K562 (cell line): ENCODE measurements at regions not wholly inside any gene's neighbourhood (a gene's known extent, or its start where the extent isn't known, plus 50 kb on each side); places are given as distances from the start of the nearest gene placed in this dataset.

Source experiments
- ATAC-seq: fragments of 200-7000 bp; cut with Tn5 transposase; 3 replicates; pipeline ENCODE4 v1.9.1; 2020; ENCODE audit warnings: moderate library complexity
- BruUV-seq: library from RNA; stranded (reverse); fragments of 400-500 nt; replicated peaks from 2 replicates; lab custom pipeline; 2021; lab: Mats Ljungman, UMichigan
- CTCF ChIA-PET: fragments of 300-600 bp; formaldehyde crosslinking; extraction: SDS; loops from one replicate; lab custom pipeline; 2021; ENCODE audit warnings: low intra/inter-chr PET ratio; lab: Yijun Ruan, JAX
- POLR2A ChIA-PET: fragments of 300-600, 350-650 bp; sonication (Branson Sonifier 250); formaldehyde crosslinking; extraction: SDS; loops from one replicate; lab custom pipeline; 2021; ENCODE audit warnings: antibody characterized with exemption, inconsistent platforms; lab: Yijun Ruan, JAX
- DNase-seq, 4 experiments: peaks; one replicate each; pipeline versions ENCODE4 v3.0.0 to v3.0.0-alpha.2; 2011 to 2018; ENCODE audit warnings: low spot score in 3 of 4, mixed read lengths in 3 of 4; ENCODE audit errors: extremely low read depth in 1 of 4
- FAIRE-seq: peaks from 2 replicates; lab custom pipeline; 2011; peaks lifted over from hg19 to GRCh38; lab: Jason Lieb, UNC
- H2AFZ ChIP-seq: 2 replicates; pipeline ENCODE4 v1.6.0; 2011; ENCODE audit warnings: low read depth, low read length, control low read depth, inconsistent platforms
- H3K27ac ChIP-seq: fragments of 200-600 bp; 3 replicates; pipeline ENCODE4 v1.8.0; 2011; ENCODE audit warnings: low read depth, mild to moderate bottlenecking, control low read depth, inconsistent platforms, low read length, moderate library complexity, mixed read lengths; ENCODE audit errors: extremely low read depth
- H3K27me3 ChIP-seq, 2 experiments: fragments of 300-600 bp in 1 of 2; 2 replicates in 1 of 2; 3 replicates in 1 of 2; pipeline versions ENCODE4 v1.6.0 to v1.8.0; 2011; ENCODE audit warnings: inconsistent platforms in 2 of 2, low read length in 2 of 2, mild to moderate bottlenecking in 1 of 2, mixed read lengths in 1 of 2, moderate library complexity in 1 of 2; ENCODE audit not compliant: control insufficient read depth in 2 of 2, insufficient read depth in 2 of 2
- H3K36me3 ChIP-seq: fragments of 300-600 bp; 3 replicates; pipeline ENCODE4 v1.8.0; 2011; ENCODE audit warnings: mild to moderate bottlenecking, low read length, inconsistent platforms; ENCODE audit not compliant: control insufficient read depth, insufficient read depth
- H3K4me1 ChIP-seq, 2 experiments: fragments of 200-600 bp in 1 of 2; replicated peaks in 1 of 2; 2 replicates in 1 of 2; 3 replicates in 1 of 2; pipeline versions ENCODE4 v1.5.1 to v1.8.0; 2011; ENCODE audit warnings: inconsistent platforms in 2 of 2, low read length in 2 of 2, mild to moderate bottlenecking in 1 of 2, mixed read lengths in 1 of 2, moderate library complexity in 1 of 2; ENCODE audit not compliant: control insufficient read depth in 2 of 2, insufficient read depth in 2 of 2
- H3K4me2 ChIP-seq: 2 replicates; pipeline ENCODE4 v1.6.1; 2011; ENCODE audit warnings: low read length, control low read depth, inconsistent platforms, mixed read lengths; ENCODE audit not compliant: insufficient read depth
- H3K4me3 ChIP-seq: fragments of 200-600 bp; sonication (generic), shearing (Covaris generic); 2 replicates; pipeline ENCODE4 v1.5.1; 2016; ENCODE audit warnings: control low read depth, inconsistent platforms
- H3K79me2 ChIP-seq: fragments of 200-600 bp; 3 replicates; pipeline ENCODE4 v1.8.0; 2011; ENCODE audit warnings: low read length, inconsistent platforms; ENCODE audit not compliant: control insufficient read depth, insufficient read depth
- H3K9ac ChIP-seq, 2 experiments: 2 replicates each; pipeline versions ENCODE4 v1.6.0 to v1.6.1; 2011; ENCODE audit warnings: low read depth in 2 of 2, low read length in 2 of 2, control low read depth in 1 of 2, inconsistent platforms in 1 of 2, mild to moderate bottlenecking in 1 of 2, mixed read lengths in 1 of 2; ENCODE audit not compliant: insufficient read depth in 1 of 2
- H3K9me1 ChIP-seq: one replicate; pipeline ENCODE4 v1.6.0; 2011; ENCODE audit warnings: inconsistent platforms, mild to moderate bottlenecking, low read length, moderate library complexity; ENCODE audit not compliant: control insufficient read depth, insufficient read depth
- H3K9me3 ChIP-seq: replicated peaks from 2 replicates; pipeline ENCODE4 v1.5.1; 2011; ENCODE audit warnings: low read depth, low read length, inconsistent platforms; ENCODE audit not compliant: control insufficient read depth, insufficient read depth
- H4K20me1 ChIP-seq: replicated peaks from 2 replicates; pipeline ENCODE4 v1.6.1; 2011; ENCODE audit warnings: low read length, inconsistent platforms, mixed read lengths; ENCODE audit not compliant: control insufficient read depth, insufficient read depth
- GTF2A2 ChIP-seq: IDR thresholded peaks from 2 replicates; pipeline ENCODE4 v1.6.1; 2016; ENCODE audit warnings: mild to moderate bottlenecking, missing genetic modification characterization, missing compliant biosample characterization
- MAFG ChIP-seq: fragments of 450-650 bp; conservative IDR thresholded peaks from 2 replicates; pipeline ENCODE4 v1.6.1; 2016; ENCODE audit warnings: missing genetic modification characterization, missing compliant biosample characterization
- MYBL2 ChIP-seq, 2 experiments: fragments of 450-650 bp in 1 of 2; sonication (generic) in 1 of 2; formaldehyde crosslinking in 1 of 2; IDR thresholded peaks; 2 replicates each; pipeline versions ENCODE4 v1.6.1 to v1.8.1; 2017 to 2022; ENCODE audit warnings: borderline replicate concordance in 1 of 2, inconsistent platforms in 1 of 2, low read depth in 1 of 2, mild to moderate bottlenecking in 1 of 2, missing genetic modification reagents in 1 of 2, moderate library complexity in 1 of 2
- PRPF4 ChIP-seq: fragments of 200-400 bp; formaldehyde crosslinking; IDR thresholded peaks from one replicate; pipeline ENCODE4 v1.6.1; 2017; ENCODE audit warnings: low read length, low read depth, mild to moderate bottlenecking; ENCODE audit not compliant: insufficient read depth, poor library complexity, severe bottlenecking
- PTTG1 ChIP-seq: fragments of 450-650 bp; IDR thresholded peaks from 2 replicates; pipeline ENCODE4 v1.6.1; 2016; ENCODE audit warnings: low read depth, mild to moderate bottlenecking, missing genetic modification characterization, missing compliant biosample characterization
- TCFL5 ChIP-seq: fragments of 250-450 bp; sonication (Bioruptor Pico); conservative IDR thresholded peaks from 2 replicates; pipeline ENCODE4 v1.6.1; 2021; ENCODE audit warnings: mild to moderate bottlenecking, moderate library complexity, matching md5 sums
- XRCC4 ChIP-seq: IDR thresholded peaks from one replicate; pipeline ENCODE4 v1.6.1; 2011; ENCODE audit not compliant: insufficient read depth, insufficient read length; ENCODE audit errors: extremely low read depth
- ZBTB17 ChIP-seq: fragments of 450-650 bp; formaldehyde crosslinking; IDR thresholded peaks from 2 replicates; pipeline ENCODE4 v1.4.0; 2020; ENCODE audit warnings: mild to moderate bottlenecking
- ZNF274 ChIP-seq: IDR thresholded peaks from 2 replicates; pipeline ENCODE4 v1.6.1; 2011; ENCODE audit warnings: low read depth, mild to moderate bottlenecking, low read length, moderate library complexity, borderline replicate concordance
- WGBS: fragments of 100-300 bp; shearing (Covaris generic); methylation state at CpG from one replicate; pipeline ENCODE4 v1.1.6; 2016; ENCODE audit warnings: low coverage, mixed read lengths; ENCODE audit not compliant: insufficient coverage; ENCODE audit errors: missing lambda C conversion rate; 5-methylcytosine and 5-hydroxymethylcytosine counted together
- in situ Hi-C: fragments of 300-500 bp; cut with MboI; formaldehyde crosslinking; loops from 4 replicates; pipeline ENCODE4 v1.15.0; 2018; ENCODE audit warnings: inconsistent platforms, mixed read lengths
- intact Hi-C: fragments of 100-400 bp; cut with micrococcal nuclease; formaldehyde crosslinking; loops from 2 replicates; pipeline ENCODE4 v1.14.2; 2022
- TF ChIP-seq, protein P1 (sequence below): fragments of 250-450 bp; sonication (Bioruptor Pico); IDR thresholded peaks from 2 replicates; pipeline ENCODE4 v1.5.0; 2021; ENCODE audit warnings: mild to moderate bottlenecking, moderate library complexity
- TF ChIP-seq, protein P2 (sequence below): fragments of 200-800 bp; sonication (Bioruptor generic); IDR thresholded peaks from 2 replicates; pipeline ENCODE4 v1.6.1; 2017; ENCODE audit warnings: missing genetic modification characterization, missing compliant biosample characterization
- TF ChIP-seq, protein P3 (sequence below): sonication (generic); formaldehyde crosslinking; IDR thresholded peaks from 2 replicates; pipeline ENCODE4 v1.8.1; 2023; ENCODE audit warnings: mild to moderate bottlenecking, missing genetic modification reagents
- TF ChIP-seq, protein P4 (sequence below): sonication (generic); formaldehyde crosslinking; IDR thresholded peaks from 2 replicates; pipeline ENCODE4 v1.8.0; 2022; ENCODE audit warnings: missing genetic modification reagents, mild to moderate bottlenecking, borderline replicate concordance

DNA sequence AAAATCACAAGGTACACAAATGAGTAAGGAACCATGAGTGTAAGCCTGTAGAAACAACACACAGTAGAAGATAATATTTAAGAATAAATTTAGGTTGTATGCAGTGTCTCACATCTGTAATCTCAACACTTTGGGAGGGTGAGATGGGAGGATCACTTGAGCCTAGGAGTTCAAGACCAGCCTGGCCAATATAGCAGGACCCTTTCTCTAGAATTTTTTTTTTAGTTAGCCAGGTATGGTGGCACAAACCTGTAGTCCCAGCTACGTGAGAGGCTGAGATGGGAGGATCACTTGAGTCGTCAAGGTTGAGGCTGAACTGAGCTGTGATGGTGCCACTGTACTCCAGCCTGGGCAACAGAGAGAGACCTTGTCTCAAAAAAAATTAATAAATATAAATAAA is 401.2 kb upstream of the RORB start:
- CTCF ChIA-PET, result no interaction called here
- POLR2A ChIA-PET, result no interaction called here
- H3K9me1 ChIP-seq, result no peaks in the 10 kb centered on the region
- H3K36me3 ChIP-seq, result no peaks in the 10 kb centered on the region
- H3K27me3 ChIP-seq, result no peaks in the 10 kb centered on the region
- H4K20me1 ChIP-seq, result no peaks in the 10 kb centered on the region
- H3K4me1 ChIP-seq, result no peaks in the 10 kb centered on the region
- H3K27ac ChIP-seq, result no peak overlapping the region
- in situ Hi-C loops, result no loop called here
- H3K79me2 ChIP-seq, result no peaks in the 10 kb centered on the region
- H3K9ac ChIP-seq, result no peak overlapping the region
- H3K4me2 ChIP-seq, result no peak overlapping the region
- DNase-seq, result no peak
- no peaks in the 10 kb centered on the region for H3K9me3 ChIP-seq
- FAIRE-seq, result no peak
- no peak overlapping the region for H3K4me3 ChIP-seq
- ATAC-seq, result no peak
- no TSS peak for BruUV-seq
- H2AFZ ChIP-seq, result no peak overlapping the region
- intact Hi-C loops, result no loop called here
- 0% methylated on average over 2 of the region's 2 CpGs for WGBS
- TF ChIP-seq, protein P1, sequence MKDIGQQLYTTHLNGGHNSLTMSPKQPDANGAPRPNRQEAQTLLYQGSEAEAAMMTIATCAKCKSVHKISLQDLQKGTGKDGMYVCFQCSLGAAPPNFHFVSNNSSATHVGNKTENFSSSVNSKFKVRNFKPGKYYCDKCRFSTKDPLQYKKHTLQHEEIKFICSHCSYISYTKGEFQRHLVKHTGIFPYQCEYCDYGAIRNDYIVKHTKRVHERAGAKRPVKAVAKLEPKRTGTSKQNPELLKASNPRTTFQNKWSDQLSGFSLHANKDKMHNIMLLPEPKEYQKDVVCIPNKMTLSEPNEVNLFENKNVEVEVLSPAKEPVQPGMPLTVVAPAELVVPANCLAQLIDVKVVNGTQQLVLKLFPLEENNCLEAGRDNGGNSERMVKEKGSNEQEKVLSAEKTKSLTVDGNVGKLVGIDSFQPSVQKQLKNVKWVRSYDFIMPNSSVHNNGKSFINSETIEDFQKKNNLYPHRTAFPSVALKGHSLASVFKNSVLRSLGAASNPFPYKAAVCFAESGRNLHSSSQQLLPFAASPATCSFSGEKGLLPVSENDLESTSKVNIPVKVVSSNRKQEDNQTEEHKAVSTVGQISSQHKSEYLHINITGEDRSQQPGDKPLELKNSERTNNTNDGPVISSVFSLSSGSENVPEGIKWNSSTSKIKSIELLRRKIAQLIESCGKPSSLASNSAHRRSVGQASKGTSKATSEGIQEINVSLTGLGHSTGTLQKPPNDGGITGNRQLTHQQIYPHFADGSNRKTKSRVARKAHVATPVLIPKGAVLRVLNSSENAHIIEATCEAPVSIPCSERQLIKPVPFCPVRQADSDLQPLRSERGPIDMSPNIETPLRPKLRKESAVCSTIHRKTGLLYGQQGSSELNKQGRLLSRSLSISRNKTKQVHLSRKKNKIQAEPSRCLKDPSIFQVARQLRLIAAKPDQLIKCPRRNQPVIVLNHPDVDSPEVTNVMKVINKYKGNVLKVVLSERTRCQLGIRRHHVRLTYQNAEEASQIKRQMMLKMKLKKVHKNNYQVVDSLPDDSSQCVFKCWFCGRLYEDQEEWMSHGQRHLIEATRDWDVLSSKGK (CRISPR knock-in tag), result no peak
- TF ChIP-seq XRCC4, result no peak
- TF ChIP-seq, protein P2, sequence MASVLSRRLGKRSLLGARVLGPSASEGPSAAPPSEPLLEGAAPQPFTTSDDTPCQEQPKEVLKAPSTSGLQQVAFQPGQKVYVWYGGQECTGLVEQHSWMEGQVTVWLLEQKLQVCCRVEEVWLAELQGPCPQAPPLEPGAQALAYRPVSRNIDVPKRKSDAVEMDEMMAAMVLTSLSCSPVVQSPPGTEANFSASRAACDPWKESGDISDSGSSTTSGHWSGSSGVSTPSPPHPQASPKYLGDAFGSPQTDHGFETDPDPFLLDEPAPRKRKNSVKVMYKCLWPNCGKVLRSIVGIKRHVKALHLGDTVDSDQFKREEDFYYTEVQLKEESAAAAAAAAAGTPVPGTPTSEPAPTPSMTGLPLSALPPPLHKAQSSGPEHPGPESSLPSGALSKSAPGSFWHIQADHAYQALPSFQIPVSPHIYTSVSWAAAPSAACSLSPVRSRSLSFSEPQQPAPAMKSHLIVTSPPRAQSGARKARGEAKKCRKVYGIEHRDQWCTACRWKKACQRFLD (CRISPR knock-in tag), result no peak
- no peak for TF ChIP-seq PRPF4
- TF ChIP-seq MYBL2 (IDR thresholded peaks at IDR 0.05; ENCODE audit: low read depth), result no peak
- no peak for TF ChIP-seq MYBL2 (CRISPR knock-in tag; IDR thresholded peaks at IDR 0.05; ENCODE audit: borderline replicate concordance)
- no peak for TF ChIP-seq ZBTB17
- TF ChIP-seq, protein P3, sequence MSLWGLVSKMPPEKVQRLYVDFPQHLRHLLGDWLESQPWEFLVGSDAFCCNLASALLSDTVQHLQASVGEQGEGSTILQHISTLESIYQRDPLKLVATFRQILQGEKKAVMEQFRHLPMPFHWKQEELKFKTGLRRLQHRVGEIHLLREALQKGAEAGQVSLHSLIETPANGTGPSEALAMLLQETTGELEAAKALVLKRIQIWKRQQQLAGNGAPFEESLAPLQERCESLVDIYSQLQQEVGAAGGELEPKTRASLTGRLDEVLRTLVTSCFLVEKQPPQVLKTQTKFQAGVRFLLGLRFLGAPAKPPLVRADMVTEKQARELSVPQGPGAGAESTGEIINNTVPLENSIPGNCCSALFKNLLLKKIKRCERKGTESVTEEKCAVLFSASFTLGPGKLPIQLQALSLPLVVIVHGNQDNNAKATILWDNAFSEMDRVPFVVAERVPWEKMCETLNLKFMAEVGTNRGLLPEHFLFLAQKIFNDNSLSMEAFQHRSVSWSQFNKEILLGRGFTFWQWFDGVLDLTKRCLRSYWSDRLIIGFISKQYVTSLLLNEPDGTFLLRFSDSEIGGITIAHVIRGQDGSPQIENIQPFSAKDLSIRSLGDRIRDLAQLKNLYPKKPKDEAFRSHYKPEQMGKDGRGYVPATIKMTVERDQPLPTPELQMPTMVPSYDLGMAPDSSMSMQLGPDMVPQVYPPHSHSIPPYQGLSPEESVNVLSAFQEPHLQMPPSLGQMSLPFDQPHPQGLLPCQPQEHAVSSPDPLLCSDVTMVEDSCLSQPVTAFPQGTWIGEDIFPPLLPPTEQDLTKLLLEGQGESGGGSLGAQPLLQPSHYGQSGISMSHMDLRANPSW, result no peak
- no peak for TF ChIP-seq GTF2A2
- TF ChIP-seq ZNF274, result no peak
- TF ChIP-seq, protein P4, sequence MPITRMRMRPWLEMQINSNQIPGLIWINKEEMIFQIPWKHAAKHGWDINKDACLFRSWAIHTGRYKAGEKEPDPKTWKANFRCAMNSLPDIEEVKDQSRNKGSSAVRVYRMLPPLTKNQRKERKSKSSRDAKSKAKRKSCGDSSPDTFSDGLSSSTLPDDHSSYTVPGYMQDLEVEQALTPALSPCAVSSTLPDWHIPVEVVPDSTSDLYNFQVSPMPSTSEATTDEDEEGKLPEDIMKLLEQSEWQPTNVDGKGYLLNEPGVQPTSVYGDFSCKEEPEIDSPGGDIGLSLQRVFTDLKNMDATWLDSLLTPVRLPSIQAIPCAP (CRISPR knock-in tag), result no peak
- TF ChIP-seq TCFL5 (CRISPR knock-in tag), result no peak
- no peak for TF ChIP-seq MAFG (tag)
- TF ChIP-seq PTTG1 (tag), result no peak
